Osteocyte (in vitro differentiated cells): ENCODE measurements at regions not wholly inside any gene's neighbourhood (a gene's known extent, or its start where the extent isn't known, plus 50 kb on each side); places are given as distances from the start of the nearest gene placed in this dataset.

Experiments
- DNase-seq: peaks from one replicate; pipeline ENCODE4 v3.0.0; 2021; ENCODE audit warnings: mixed read lengths; ENCODE audit not compliant: unreplicated experiment; ENCODE audit errors: extremely low spot score
- H3K27ac Mint-ChIP-seq: one replicate; pipeline ENCODE4 v1.8.0; 2021; ENCODE audit warnings: mild to moderate bottlenecking, mixed read lengths; ENCODE audit not compliant: unreplicated experiment
- H3K27me3 Mint-ChIP-seq: one replicate; pipeline ENCODE4 v1.8.0; 2021; ENCODE audit warnings: mixed read lengths; ENCODE audit not compliant: unreplicated experiment
- H3K36me3 Mint-ChIP-seq: one replicate; pipeline ENCODE4 v1.8.0; 2021; ENCODE audit warnings: mixed read lengths; ENCODE audit not compliant: unreplicated experiment
- H3K4me1 Mint-ChIP-seq: one replicate; pipeline ENCODE4 v1.8.0; 2021; ENCODE audit warnings: mixed read lengths; ENCODE audit not compliant: unreplicated experiment
- H3K4me3 Mint-ChIP-seq: one replicate; pipeline ENCODE4 v1.8.0; 2021; ENCODE audit warnings: mild to moderate bottlenecking, moderate library complexity, mixed read lengths; ENCODE audit not compliant: unreplicated experiment
- H3K9me3 Mint-ChIP-seq: one replicate; pipeline ENCODE4 v1.8.0; 2021; ENCODE audit warnings: mixed read lengths; ENCODE audit not compliant: unreplicated experiment
- CTCF ChIP-seq: fragments of 200-600 bp; sonication (generic); IDR thresholded peaks from 2 replicates; pipeline ENCODE4 v1.5.0; 2021; ENCODE audit warnings: antibody characterized with exemption, mild to moderate bottlenecking, moderate library complexity

GRCh38 chr2:107412209-107412904, 414.3 kb upstream of the RGPD4 start:
- DNase-seq, result no peak
- Mint-ChIP-seq H3K27me3 (no peaks in the 10 kb centered on the region), H3K4me3 (peak overlapping the region; percentile 27), H3K9me3 (peaks cover 2% of the 10 kb centered on the region), H3K4me1 (peaks cover 52% of the 10 kb centered on the region), H3K27ac (peak overlapping the region; percentile 83), H3K36me3 (no peaks in the 10 kb centered on the region)
- TF ChIP-seq CTCF, result no peak

GRCh38 chr2:107412981-107413380, 413.7 kb upstream of the RGPD4 start:
- H3K9me3 Mint-ChIP-seq, result peaks cover 3% of the 10 kb centered on the region
- peak overlapping the region; percentile 27 for H3K4me3 Mint-ChIP-seq
- peaks cover 52% of the 10 kb centered on the region for H3K4me1 Mint-ChIP-seq
- no peak for TF ChIP-seq CTCF
- no peaks in the 10 kb centered on the region for H3K27me3 Mint-ChIP-seq
- H3K27ac Mint-ChIP-seq, result peak overlapping the region; percentile 83
- no peaks in the 10 kb centered on the region for H3K36me3 Mint-ChIP-seq
- no peak for DNase-seq

GRCh38 chr2:107414376-107414775, 412.3 kb upstream of the RGPD4 start:
- Mint-ChIP-seq H3K36me3 (no peaks in the 10 kb centered on the region), H3K27me3 (no peaks in the 10 kb centered on the region), H3K9me3 (peaks cover 3% of the 10 kb centered on the region), H3K4me3 (no peak overlapping the region), H3K27ac (no peak overlapping the region), H3K4me1 (peaks cover 42% of the 10 kb centered on the region)
- no peak for DNase-seq
- no peak for TF ChIP-seq CTCF

GRCh38 chr2:107418708-107419107, 408.0 kb upstream of the RGPD4 start:
- TF ChIP-seq CTCF, result no peak
- Mint-ChIP-seq H3K4me1 (peaks cover 13% of the 10 kb centered on the region), H3K27ac (no peak overlapping the region), H3K27me3 (no peaks in the 10 kb centered on the region), H3K4me3 (no peak overlapping the region), H3K9me3 (peaks cover 3% of the 10 kb centered on the region), H3K36me3 (no peaks in the 10 kb centered on the region)
- DNase-seq, result no peak

- no peak for TF ChIP-seq CTCF
- no peak overlapping the region for H3K4me3 Mint-ChIP-seq
- no peak overlapping the region for H3K27ac Mint-ChIP-seq
Observed at GRCh38 chr2:107419191-107419590, 407.5 kb upstream of the RGPD4 start.

More at GRCh38 chr2:107419191-107419590, 407.5 kb upstream of the RGPD4 start:
- DNase-seq, result no peak
- Mint-ChIP-seq H3K27me3 (no peaks in the 10 kb centered on the region), H3K9me3 (peaks cover 3% of the 10 kb centered on the region), H3K4me1 (peaks cover 10% of the 10 kb centered on the region), H3K36me3 (no peaks in the 10 kb centered on the region)
